Caco-2 (cell line): ENCODE measurements at regions not wholly inside any gene's neighbourhood (a gene's known extent, or its start where the extent isn't known, plus 50 kb on each side); places are given as distances from the start of the nearest gene placed in this dataset.

Experiments
- BruUV-seq: library from RNA; stranded (reverse); fragments of 400-500 nt; replicated peaks from 2 replicates; lab custom pipeline; 2021; lab: Mats Ljungman, UMichigan
- CTCF ChIA-PET: fragments of 300-600 bp; sonication (Branson Sonifier 250); formaldehyde crosslinking; loops from one replicate; lab custom pipeline; 2022; ENCODE audit warnings: antibody characterized with exemption; lab: Charles Lee
- POLR2A ChIA-PET: fragments of 300-600 bp; sonication (Branson Sonifier 250); formaldehyde crosslinking; loops from one replicate; lab custom pipeline; 2022; ENCODE audit warnings: antibody characterized with exemption; lab: Charles Lee
- DNase-seq, 2 experiments: peaks; one replicate each; pipeline versions ENCODE4 v3.0.0 to v3.0.0-alpha.2; 2020 to 2022
- H3K27me3 ChIP-seq: replicated peaks from 2 replicates; pipeline ENCODE4 v1.6.0; 2011; ENCODE audit warnings: low read length; ENCODE audit not compliant: control insufficient read depth, insufficient read depth
- H3K36me3 ChIP-seq: 2 replicates; pipeline ENCODE4 v1.5.1; 2011; ENCODE audit warnings: low read length; ENCODE audit not compliant: control insufficient read depth, insufficient read depth
- H3K4me1 ChIP-seq: fragments of 250-450 bp; sonication (Bioruptor Pico); 2 replicates; pipeline ENCODE4 v1.5.1; 2020; ENCODE audit warnings: mild to moderate bottlenecking
- H3K4me3 ChIP-seq: 2 replicates; pipeline ENCODE4 v1.5.1; 2011; ENCODE audit warnings: low read depth, mild to moderate bottlenecking, control low read depth, low read length
- H3K9me3 ChIP-seq: fragments of 250-450 bp; sonication (Bioruptor Pico); 2 replicates; pipeline ENCODE4 v1.5.1; 2020; ENCODE audit warnings: mild to moderate bottlenecking, moderate library complexity
- H3K27ac Mint-ChIP-seq: one replicate; pipeline ENCODE4 v1.8.0; 2022; ENCODE audit warnings: mixed read lengths; ENCODE audit not compliant: unreplicated experiment
- H3K27me3 Mint-ChIP-seq: one replicate; pipeline ENCODE4 v1.8.0; 2022; ENCODE audit warnings: mixed read lengths; ENCODE audit not compliant: insufficient read depth, unreplicated experiment
- H3K36me3 Mint-ChIP-seq: one replicate; pipeline ENCODE4 v1.8.0; 2022; ENCODE audit warnings: mild to moderate bottlenecking, mixed read lengths; ENCODE audit not compliant: insufficient read depth, unreplicated experiment
- H3K4me1 Mint-ChIP-seq: one replicate; pipeline ENCODE4 v1.8.0; 2022; ENCODE audit warnings: low read depth, mixed read lengths; ENCODE audit not compliant: unreplicated experiment
- H3K4me3 Mint-ChIP-seq: one replicate; pipeline ENCODE4 v1.8.0; 2022; ENCODE audit warnings: mild to moderate bottlenecking, moderate library complexity, mixed read lengths; ENCODE audit not compliant: unreplicated experiment
- H3K9me3 Mint-ChIP-seq: one replicate; pipeline ENCODE4 v1.8.0; 2022; ENCODE audit warnings: mixed read lengths; ENCODE audit not compliant: unreplicated experiment
- CTCF ChIP-seq, 2 experiments: fragments of 200-600 bp in 1 of 2; IDR thresholded peaks; 1 replicate in 1 of 2; 2 replicates in 1 of 2; pipeline versions ENCODE4 v1.5.1 to v1.8.0; 2011 to 2022; ENCODE audit warnings: antibody characterized with exemption in 1 of 2, control low read depth in 1 of 2, inconsistent platforms in 1 of 2, low read depth in 1 of 2, low read length in 1 of 2, mild to moderate bottlenecking in 1 of 2, moderate library complexity in 1 of 2; ENCODE audit not compliant: insufficient read depth in 1 of 2, severe bottlenecking in 1 of 2, unreplicated experiment in 1 of 2
- intact Hi-C: fragments of 100-400 bp; cut with micrococcal nuclease; formaldehyde crosslinking; loops from one replicate; pipeline ENCODE4 v1.10.0; 2022; ENCODE audit not compliant: unreplicated experiment

GRCh38 chr5:159773062-159773924 lies 143.0 kb upstream of the ADRA1B start:
- Histone ChIP-seq H3K9me3 (no peaks in the 10 kb centered on the region), H3K4me3 (peak overlapping the region; percentile 28), H3K36me3 (no peaks in the 10 kb centered on the region), H3K27me3 (no peaks in the 10 kb centered on the region; the same call in 1 of the 2 replicates), H3K4me1 (no peaks in the 10 kb centered on the region)
- POLR2A ChIA-PET, result interaction anchor here (0.7 kb wide), 1 partner anchor 9 kb away, joined by 4 read pairs; no protein-coding TSS in a partner anchor
- H3K36me3 Mint-ChIP-seq, result peaks cover 6% of the 10 kb centered on the region
- H3K4me3 Mint-ChIP-seq, result peak overlapping the region; percentile 60
- no TSS peak for BruUV-seq
- peaks cover 21% of the 10 kb centered on the region for H3K27me3 Mint-ChIP-seq
- TF ChIP-seq CTCF (IDR thresholded peaks at IDR 0.05; ENCODE audit: insufficient read depth in 1 of 2, low read depth in 1 of 2, low read length in 1 of 2, severe bottlenecking in 1 of 2, unreplicated experiment in 1 of 2), result peak in 1 of 2 experiments; percentile 38
- H3K4me1 Mint-ChIP-seq, result peaks cover 14% of the 10 kb centered on the region
- intact Hi-C loops, result loop anchor here (2.0 kb wide), 1 partner anchor 330 kb away; no protein-coding TSS in a partner anchor
- no peaks in the 10 kb centered on the region for H3K9me3 Mint-ChIP-seq
- CTCF ChIA-PET, result no interaction called here
- no peak overlapping the region for H3K27ac Mint-ChIP-seq
- DNase-seq, result peak in 1 of 2 experiments; percentile 48

GRCh38 chr5:159774476-159775031 lies 141.7 kb upstream of the ADRA1B start:
- no peaks in the 10 kb centered on the region for H3K9me3 Mint-ChIP-seq

More at GRCh38 chr5:159774476-159775031, 141.7 kb upstream of the ADRA1B start:
- Mint-ChIP-seq H3K27ac (no peak overlapping the region), H3K4me1 (peaks cover 14% of the 10 kb centered on the region), H3K27me3 (peaks cover 21% of the 10 kb centered on the region), H3K4me3 (no peak overlapping the region), H3K36me3 (peaks cover 6% of the 10 kb centered on the region)
- H3K27me3 ChIP-seq, result no peaks in the 10 kb centered on the region; the same call in 1 of the 2 replicates
- intact Hi-C loops, result no loop called here
- CTCF ChIA-PET, result interaction anchor here (0.7 kb wide), 1 partner anchor 163 kb away, joined by 3 read pairs; no protein-coding TSS in a partner anchor
- DNase-seq, result no peak
- no TSS peak for BruUV-seq
- no peak overlapping the region for H3K4me3 ChIP-seq
- H3K9me3 ChIP-seq, result no peaks in the 10 kb centered on the region
- POLR2A ChIA-PET, result no interaction called here
- H3K4me1 ChIP-seq, result no peaks in the 10 kb centered on the region
- no peaks in the 10 kb centered on the region for H3K36me3 ChIP-seq
- no peak for TF ChIP-seq CTCF (IDR thresholded peaks at IDR 0.05; ENCODE audit: insufficient read depth in 1 of 2, low read depth in 1 of 2, low read length in 1 of 2, severe bottlenecking in 1 of 2, unreplicated experiment in 1 of 2)
